ENCODE measurements at regions not wholly inside any gene's neighbourhood (a gene's known extent, or its start where the extent isn't known, plus 50 kb on each side); places are given as distances from the start of the nearest gene placed in this dataset.

- Mint-ChIP-seq H3K36me3 (no peaks in the 10 kb centered on the region), H3K9me3 (no peaks in the 10 kb centered on the region), H3K4me3 (no peak overlapping the region), H3K27me3 (ENCODE audit: insufficient read depth, low read depth) (peaks cover 2% of the 10 kb centered on the region), H3K4me1 (peaks cover 1% of the 10 kb centered on the region), H3K27ac (no peak overlapping the region)
- no peaks in the 10 kb centered on the region for H3K9me3 ChIP-seq (ENCODE audit: low read depth)
- no peak overlapping the region for H3K9ac ChIP-seq
- H3K27ac ChIP-seq = no peak overlapping the region
- no peaks in the 10 kb centered on the region for H3F3A ChIP-seq (ENCODE audit: low read depth)
- H3K4me1 ChIP-seq = no peaks in the 10 kb centered on the region
- DNase-seq (ENCODE audit: low spot score) = no peak
- H3K79me2 ChIP-seq (ENCODE audit: low read depth) = no peaks in the 10 kb centered on the region
- TF ChIP-seq EZH2 (IDR thresholded peaks at IDR 0.05) = no peak
- TF ChIP-seq CTCF (IDR thresholded peaks at IDR 0.05) = no peak
- TF ChIP-seq EZH2phosphoT487 (IDR thresholded peaks at IDR 0.05) = no peak
- H3K4me3 ChIP-seq = no peak overlapping the region
- H4K20me1 ChIP-seq (ENCODE audit: low read depth) = no peaks in the 10 kb centered on the region
- no peaks in the 10 kb centered on the region for H3K27me3 ChIP-seq
- H2AFZ ChIP-seq (replicated peaks) = no peak overlapping the region
- H3K4me2 ChIP-seq = no peak overlapping the region
- H3K36me3 ChIP-seq = no peaks in the 10 kb centered on the region
These were observed 256.2 kb downstream of the KIF21A start for GRCh38 chr12:39186744-39187143.

- Histone ChIP-seq H3F3A (ENCODE audit: low read depth) (no peaks in the 10 kb centered on the region), H3K4me3 (no peak overlapping the region), H3K36me3 (no peaks in the 10 kb centered on the region), H2AFZ (replicated peaks) (no peak overlapping the region), H4K20me1 (ENCODE audit: low read depth) (no peaks in the 10 kb centered on the region), H3K9me3 (ENCODE audit: low read depth) (no peaks in the 10 kb centered on the region), H3K27me3 (no peaks in the 10 kb centered on the region), H3K27ac (no peak overlapping the region), H3K4me1 (no peaks in the 10 kb centered on the region), H3K4me2 (no peak overlapping the region), H3K79me2 (ENCODE audit: low read depth) (no peaks in the 10 kb centered on the region), H3K9ac (no peak overlapping the region)
- Mint-ChIP-seq H3K4me1 (peaks cover 12% of the 10 kb centered on the region), H3K36me3 (no peaks in the 10 kb centered on the region), H3K27me3 (ENCODE audit: insufficient read depth, low read depth) (no peaks in the 10 kb centered on the region), H3K4me3 (no peak overlapping the region), H3K9me3 (no peaks in the 10 kb centered on the region), H3K27ac (no peak overlapping the region)
- no peak for TF ChIP-seq CTCF (IDR thresholded peaks at IDR 0.05)
- TF ChIP-seq EZH2 (IDR thresholded peaks at IDR 0.05) = no peak
- no peak for TF ChIP-seq EZH2phosphoT487 (IDR thresholded peaks at IDR 0.05)
- no peak for DNase-seq (ENCODE audit: low spot score)
These were observed 264.1 kb downstream of the KIF21A start for GRCh38 chr12:39178837-39179236.

- no peaks in the 10 kb centered on the region for H3F3A ChIP-seq (ENCODE audit: low read depth)
- no peak overlapping the region for H3K27ac ChIP-seq
- H3K4me2 ChIP-seq = no peak overlapping the region
- no peak overlapping the region for H2AFZ ChIP-seq (replicated peaks)
- Mint-ChIP-seq H3K4me3 (no peak overlapping the region), H3K36me3 (no peaks in the 10 kb centered on the region), H3K9me3 (no peaks in the 10 kb centered on the region), H3K27ac (no peak overlapping the region), H3K27me3 (ENCODE audit: insufficient read depth, low read depth) (no peaks in the 10 kb centered on the region), H3K4me1 (peaks cover 9% of the 10 kb centered on the region)
- H3K4me3 ChIP-seq = no peak overlapping the region
- no peaks in the 10 kb centered on the region for H3K79me2 ChIP-seq (ENCODE audit: low read depth)
- no peaks in the 10 kb centered on the region for H3K9me3 ChIP-seq (ENCODE audit: low read depth)
- no peak for DNase-seq (ENCODE audit: low spot score)
- H4K20me1 ChIP-seq (ENCODE audit: low read depth) = no peaks in the 10 kb centered on the region
- no peak overlapping the region for H3K9ac ChIP-seq
- H3K27me3 ChIP-seq = no peaks in the 10 kb centered on the region
- no peaks in the 10 kb centered on the region for H3K4me1 ChIP-seq
- no peak for TF ChIP-seq EZH2 (IDR thresholded peaks at IDR 0.05)
- no peak for TF ChIP-seq CTCF (IDR thresholded peaks at IDR 0.05)
- TF ChIP-seq EZH2phosphoT487 (IDR thresholded peaks at IDR 0.05) = no peak
- no peaks in the 10 kb centered on the region for H3K36me3 ChIP-seq
These were observed 266.6 kb downstream of the KIF21A start for GRCh38 chr12:39176356-39176755.

GRCh38 chr12:39173726-39174125 is 268.3 kb upstream of the CPNE8 start:
- TF ChIP-seq CTCF (IDR thresholded peaks at IDR 0.05) = no peak
- TF ChIP-seq EZH2 (IDR thresholded peaks at IDR 0.05) = no peak
- TF ChIP-seq EZH2phosphoT487 (IDR thresholded peaks at IDR 0.05) = no peak
- Mint-ChIP-seq H3K27me3 (ENCODE audit: insufficient read depth, low read depth) (no peaks in the 10 kb centered on the region), H3K36me3 (no peaks in the 10 kb centered on the region), H3K9me3 (no peaks in the 10 kb centered on the region), H3K27ac (no peak overlapping the region), H3K4me3 (no peak overlapping the region), H3K4me1 (no peaks in the 10 kb centered on the region)
- Histone ChIP-seq H3K4me3 (no peak overlapping the region), H2AFZ (replicated peaks) (no peak overlapping the region), H3K4me2 (no peak overlapping the region), H3K9ac (no peak overlapping the region), H3F3A (ENCODE audit: low read depth) (no peaks in the 10 kb centered on the region), H3K4me1 (no peaks in the 10 kb centered on the region), H4K20me1 (ENCODE audit: low read depth) (no peaks in the 10 kb centered on the region), H3K36me3 (no peaks in the 10 kb centered on the region), H3K79me2 (ENCODE audit: low read depth) (no peaks in the 10 kb centered on the region), H3K9me3 (ENCODE audit: low read depth) (no peaks in the 10 kb centered on the region), H3K27me3 (no peaks in the 10 kb centered on the region), H3K27ac (no peak overlapping the region)
- no peak for DNase-seq (ENCODE audit: low spot score)
